Trophoblast cell (in vitro differentiated cells and primary cell): ENCODE measurements at regions not wholly inside any gene's neighbourhood (a gene's known extent, or its start where the extent isn't known, plus 50 kb on each side); places are given as distances from the start of the nearest gene placed in this dataset.
"Not testable (repeated sequence)": the region's sequence is repeated elsewhere in the genome, so short reads cannot be mapped to it uniquely, and the experiment has no call there.

ENCODE experiments used
- DNase-seq, 2 donors: peaks; one replicate each; pipeline ENCODE4 v3.0.0-alpha.2; 2016
- H2AFZ ChIP-seq: 2 replicates; pipeline ENCODE4 v1.6.1; 2013; ENCODE audit warnings: low read length, moderate library complexity, mild to moderate bottlenecking; ENCODE audit not compliant: insufficient read depth, poor library complexity
- H2AK5ac ChIP-seq: 2 replicates; pipeline ENCODE4 v1.6.1; 2013; ENCODE audit warnings: mild to moderate bottlenecking, low read length
- H2BK120ac ChIP-seq: 2 replicates; pipeline ENCODE4 v1.6.1; 2013; ENCODE audit warnings: low read length, mild to moderate bottlenecking, moderate library complexity; ENCODE audit not compliant: insufficient read depth, poor library complexity
- H2BK12ac ChIP-seq: 2 replicates; pipeline ENCODE4 v1.6.1; 2013; ENCODE audit warnings: mild to moderate bottlenecking, low read length, moderate library complexity
- H2BK5ac ChIP-seq: 2 replicates; pipeline ENCODE4 v1.6.1; 2013; ENCODE audit warnings: low read length, low read depth, moderate library complexity, mild to moderate bottlenecking; ENCODE audit not compliant: poor library complexity
- H3K14ac ChIP-seq: 2 replicates; pipeline ENCODE4 v1.6.1; 2013; ENCODE audit warnings: mild to moderate bottlenecking, low read length
- H3K18ac ChIP-seq: 2 replicates; pipeline ENCODE4 v1.6.1; 2013; ENCODE audit warnings: mild to moderate bottlenecking, low read length
- H3K23ac ChIP-seq: 2 replicates; pipeline ENCODE4 v1.6.1; 2013; ENCODE audit warnings: low read length
- H3K27ac ChIP-seq: 2 replicates; pipeline ENCODE4 v1.5.1; 2013; ENCODE audit warnings: low read depth, mild to moderate bottlenecking, inconsistent platforms, low read length, moderate library complexity
- H3K27me3 ChIP-seq: 2 replicates; pipeline ENCODE4 v1.6.1; 2013; ENCODE audit warnings: inconsistent platforms, mild to moderate bottlenecking, low read length, moderate library complexity; ENCODE audit not compliant: insufficient read depth
- H3K36me3 ChIP-seq, 2 experiments: 1 replicate in 1 of 2; 2 replicates in 1 of 2; pipeline ENCODE4 v1.6.1; 2013; ENCODE audit warnings: low read length in 2 of 2, mild to moderate bottlenecking in 2 of 2, moderate library complexity in 1 of 2; ENCODE audit not compliant: insufficient read depth in 2 of 2, control insufficient read depth in 1 of 2
- H3K4ac ChIP-seq: 2 replicates; pipeline ENCODE4 v1.6.1; 2013; ENCODE audit warnings: low read depth, mild to moderate bottlenecking, low read length, moderate library complexity
- H3K4me1 ChIP-seq, 2 experiments: 1 replicate in 1 of 2; 2 replicates in 1 of 2; pipeline ENCODE4 v1.6.1; 2013; ENCODE audit warnings: low read length in 2 of 2, mild to moderate bottlenecking in 2 of 2, moderate library complexity in 1 of 2; ENCODE audit not compliant: insufficient read depth in 2 of 2, control insufficient read depth in 1 of 2
- H3K4me2 ChIP-seq: 2 replicates; pipeline ENCODE4 v1.6.1; 2013; ENCODE audit warnings: inconsistent platforms, mild to moderate bottlenecking, low read length, moderate library complexity
- H3K4me3 ChIP-seq: 2 replicates; pipeline ENCODE4 v1.5.1; 2013; ENCODE audit warnings: mild to moderate bottlenecking, low read depth, low read length, inconsistent platforms
- H3K79me1 ChIP-seq: one replicate; pipeline ENCODE4 v1.6.1; 2013; ENCODE audit warnings: low read length
- H3K79me2 ChIP-seq: 2 replicates; pipeline ENCODE4 v1.6.1; 2013; ENCODE audit warnings: low read length, mild to moderate bottlenecking; ENCODE audit not compliant: control insufficient read depth, insufficient read depth, poor library complexity
- H3K9ac ChIP-seq: 2 replicates; pipeline ENCODE4 v1.6.1; 2013; ENCODE audit warnings: mild to moderate bottlenecking, low read length
- H3K9me3 ChIP-seq: 2 replicates; pipeline ENCODE4 v1.6.1; 2013; ENCODE audit warnings: low read depth, mild to moderate bottlenecking, control low read depth, inconsistent platforms, low read length; ENCODE audit not compliant: insufficient read depth
- H4K12ac ChIP-seq: 2 replicates; pipeline ENCODE4 v1.6.1; 2013; ENCODE audit warnings: low read depth, mild to moderate bottlenecking, low read length, moderate library complexity
- H4K8ac ChIP-seq: 2 replicates; pipeline ENCODE4 v1.6.1; 2013; ENCODE audit warnings: low read depth, mild to moderate bottlenecking, low read length, moderate library complexity
- H4K91ac ChIP-seq: one replicate; pipeline ENCODE4 v1.6.1; 2013; ENCODE audit warnings: low read depth, mild to moderate bottlenecking, low read length, moderate library complexity
- WGBS: extraction: QIAGEN DNeasy Blood & Tissue Kit; methylation state at CpG from one replicate; pipeline ENCODE4 v1.1.7; 2013; ENCODE audit warnings: missing lambda C conversion rate; ENCODE audit not compliant: insufficient read length, insufficient coverage; ENCODE audit errors: extremely low coverage; 5-methylcytosine and 5-hydroxymethylcytosine counted together

DNA sequence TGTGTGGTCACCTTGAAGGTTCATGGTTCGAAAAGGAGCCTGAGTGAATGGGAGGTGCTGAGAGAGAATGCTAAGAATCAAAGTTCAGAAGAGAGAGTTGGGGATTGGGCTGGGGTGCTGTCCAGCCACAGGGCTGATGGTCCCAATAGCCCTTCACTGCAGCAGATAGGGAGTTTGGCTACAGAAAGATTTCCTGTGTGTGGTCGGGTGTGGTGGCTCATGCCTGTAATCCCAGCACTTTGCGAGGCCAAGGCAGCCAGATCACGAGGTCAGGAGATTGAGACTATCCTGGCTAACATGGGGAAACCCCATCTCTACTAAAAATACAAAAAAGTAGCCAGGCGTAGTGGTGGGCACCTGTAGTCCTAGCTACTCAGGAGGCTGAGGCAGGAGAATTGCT lies 547.5 kb downstream of the MN1 start:
- not testable (repeated sequence) for H3K27ac ChIP-seq, H3K4me1 ChIP-seq, H3K23ac ChIP-seq, H4K12ac ChIP-seq, H2BK120ac ChIP-seq, H4K91ac ChIP-seq, H3K9me3 ChIP-seq, H2BK12ac ChIP-seq, H3K9ac ChIP-seq, H3K18ac ChIP-seq, H2BK5ac ChIP-seq, H2AFZ ChIP-seq, H3K79me2 ChIP-seq, H2AK5ac ChIP-seq, DNase-seq, H3K79me1 ChIP-seq, H3K27me3 ChIP-seq, H3K4me3 ChIP-seq, H3K4ac ChIP-seq, H4K8ac ChIP-seq, H3K14ac ChIP-seq, H3K4me2 ChIP-seq, H3K36me3 ChIP-seq
- WGBS = no CpG with 5 or more reads among the region's 5 CpGs

DNA sequence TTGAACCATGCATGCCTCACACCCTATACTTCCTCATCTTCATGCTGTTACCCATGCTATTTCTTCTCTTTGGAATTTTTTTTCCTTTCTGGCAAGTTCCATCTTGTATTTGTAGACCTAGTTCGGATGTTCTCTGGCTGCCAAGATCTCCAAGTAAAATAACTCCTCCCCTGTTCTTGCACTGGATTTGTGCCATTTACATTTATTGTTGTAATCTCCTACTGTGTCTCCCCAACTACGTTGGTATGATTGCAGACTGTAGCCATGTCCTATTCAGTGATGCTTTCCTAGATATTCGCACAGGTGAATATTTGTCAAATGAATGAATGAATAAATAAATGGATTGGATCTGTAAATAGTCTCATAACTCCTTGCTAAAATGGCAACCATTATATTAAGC lies 546.0 kb downstream of the MN1 start:
- no peaks in the 10 kb centered on the region for H3K79me2 ChIP-seq
- H4K8ac ChIP-seq = no peak overlapping the region
- no peak overlapping the region for H3K4me3 ChIP-seq
- no peak overlapping the region for H3K4ac ChIP-seq
- no peak overlapping the region for H2BK120ac ChIP-seq
- H3K9ac ChIP-seq = no peak overlapping the region
- H3K27me3 ChIP-seq = no peaks in the 10 kb centered on the region
- H4K91ac ChIP-seq = no peak overlapping the region
- no peaks in the 10 kb centered on the region for H3K36me3 ChIP-seq
- DNase-seq = no peak
- no peak overlapping the region for H2AFZ ChIP-seq
- no peak overlapping the region for H3K4me2 ChIP-seq
- H3K9me3 ChIP-seq = peaks cover 7% of the 10 kb centered on the region
- no peak overlapping the region for H3K27ac ChIP-seq
- no peaks in the 10 kb centered on the region for H3K79me1 ChIP-seq
- no peak overlapping the region for H3K23ac ChIP-seq
- peaks cover 5 to 8% of the 10 kb centered on the region in 2 experiments for H3K4me1 ChIP-seq
- no peak overlapping the region for H3K18ac ChIP-seq
- H3K14ac ChIP-seq = no peak overlapping the region
- no peak overlapping the region for H2BK5ac ChIP-seq
- H2BK12ac ChIP-seq = no peak overlapping the region
- no peak overlapping the region for H4K12ac ChIP-seq
- no peak overlapping the region for H2AK5ac ChIP-seq
- WGBS = no CpG with 5 or more reads among the region's 3 CpGs

DNA sequence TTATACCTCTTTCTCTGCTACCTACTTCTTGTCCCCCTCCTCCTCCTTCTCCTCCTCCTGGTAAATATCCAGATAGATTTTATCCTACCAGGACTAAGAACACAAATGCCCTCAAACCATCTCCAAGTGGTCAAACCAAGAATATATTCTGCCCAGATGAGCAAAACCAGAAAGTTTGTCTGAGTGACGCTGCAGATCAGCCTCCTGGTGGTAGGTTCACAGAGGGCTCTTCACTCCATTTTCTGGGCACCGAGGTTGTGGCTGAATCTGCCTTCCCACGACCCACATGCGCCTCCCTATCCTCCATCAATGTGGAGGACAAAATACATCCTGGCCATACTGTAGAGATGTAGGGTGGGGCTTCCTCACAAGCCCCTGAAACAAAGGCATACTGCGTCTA lies 543.6 kb downstream of the MN1 start:
- peaks cover 5% of the 10 kb centered on the region for H3K79me1 ChIP-seq
- no peak for DNase-seq
- H4K8ac ChIP-seq = no peak overlapping the region
- H3K4me2 ChIP-seq = no peak overlapping the region
- H3K4ac ChIP-seq = no peak overlapping the region
- H3K36me3 ChIP-seq = no peaks in the 10 kb centered on the region
- H3K27ac ChIP-seq = no peak overlapping the region
- no peak overlapping the region for H3K4me3 ChIP-seq
- no peak overlapping the region for H2AFZ ChIP-seq
- no peak overlapping the region for H2BK120ac ChIP-seq
- H2AK5ac ChIP-seq = no peak overlapping the region
- H3K14ac ChIP-seq = no peak overlapping the region
- H3K9ac ChIP-seq = no peak overlapping the region
- H3K23ac ChIP-seq = no peak overlapping the region
- H3K27me3 ChIP-seq = no peaks in the 10 kb centered on the region
- H2BK5ac ChIP-seq = no peak overlapping the region
- no peak overlapping the region for H2BK12ac ChIP-seq
- peaks cover 3 to 8% of the 10 kb centered on the region in 2 experiments for H3K4me1 ChIP-seq
- H3K18ac ChIP-seq = no peak overlapping the region
- H4K12ac ChIP-seq = no peak overlapping the region
- WGBS = no CpG with 5 or more reads among the region's 5 CpGs
- peaks cover 3% of the 10 kb centered on the region for H3K79me2 ChIP-seq
- peaks cover 7% of the 10 kb centered on the region for H3K9me3 ChIP-seq
- no peak overlapping the region for H4K91ac ChIP-seq

DNA sequence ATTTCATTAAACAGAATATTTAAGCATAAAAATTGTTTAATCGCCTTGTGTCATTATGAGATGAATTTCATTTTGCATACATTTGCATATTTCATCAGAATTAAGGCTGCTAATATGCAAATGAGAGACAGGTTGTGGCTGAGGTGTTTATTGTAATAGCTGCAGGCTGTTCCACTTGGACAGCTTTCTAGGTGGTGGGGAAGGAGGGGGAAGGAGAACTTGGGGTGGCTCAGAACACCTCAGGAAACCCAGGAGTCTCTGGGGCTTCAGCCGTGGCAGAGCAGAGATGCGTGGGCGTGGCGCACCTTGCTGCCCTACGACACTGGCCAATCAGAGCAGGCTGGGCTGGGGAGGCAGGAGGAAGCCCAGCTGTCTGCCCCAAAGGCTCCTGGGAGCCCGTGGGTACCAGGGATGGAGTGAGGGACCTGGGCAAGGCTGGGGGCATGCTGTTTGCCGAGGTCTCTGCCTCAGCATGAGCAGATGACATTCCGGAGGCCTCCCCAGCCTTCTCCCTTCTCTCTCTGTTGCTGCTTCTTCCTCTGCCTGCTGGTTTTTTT lies 542.9 kb downstream of the MN1 start:
- Histone ChIP-seq H3K79me2 (peaks cover 3% of the 10 kb centered on the region), H4K91ac (no peak overlapping the region), H4K12ac (no peak overlapping the region), H2AFZ (no peak overlapping the region), H2AK5ac (no peak overlapping the region), H3K4me3 (no peak overlapping the region), H4K8ac (no peak overlapping the region), H3K36me3 (no peaks in the 10 kb centered on the region), H3K27me3 (no peaks in the 10 kb centered on the region), H3K18ac (no peak overlapping the region), H2BK12ac (no peak overlapping the region), H3K23ac (no peak overlapping the region), H3K4me1 (peaks cover 3 to 8% of the 10 kb centered on the region in 2 experiments), H3K4ac (no peak overlapping the region), H2BK120ac (no peak overlapping the region), H2BK5ac (no peak overlapping the region), H3K79me1 (peaks cover 5% of the 10 kb centered on the region), H3K14ac (no peak overlapping the region), H3K9ac (no peak overlapping the region), H3K27ac (no peak overlapping the region), H3K4me2 (no peak overlapping the region), H3K9me3 (peaks cover 6% of the 10 kb centered on the region)
- no peak for DNase-seq
- no CpG with 5 or more reads among the region's 9 CpGs for WGBS
